Mesenteric fat pad (tissue), 1 donor: ENCODE measurements at regions not wholly inside any gene's neighbourhood (a gene's known extent, or its start where the extent isn't known, plus 50 kb on each side); places are given as distances from the start of the nearest gene placed in this dataset.

Experiments used
- DNase-seq: peaks from one replicate; pipeline ENCODE4 v3.0.0-alpha.2; 2020; ENCODE audit warnings: low spot score
- donor health status: DM: yes; HTN: yes; CAD: no.

DNA sequence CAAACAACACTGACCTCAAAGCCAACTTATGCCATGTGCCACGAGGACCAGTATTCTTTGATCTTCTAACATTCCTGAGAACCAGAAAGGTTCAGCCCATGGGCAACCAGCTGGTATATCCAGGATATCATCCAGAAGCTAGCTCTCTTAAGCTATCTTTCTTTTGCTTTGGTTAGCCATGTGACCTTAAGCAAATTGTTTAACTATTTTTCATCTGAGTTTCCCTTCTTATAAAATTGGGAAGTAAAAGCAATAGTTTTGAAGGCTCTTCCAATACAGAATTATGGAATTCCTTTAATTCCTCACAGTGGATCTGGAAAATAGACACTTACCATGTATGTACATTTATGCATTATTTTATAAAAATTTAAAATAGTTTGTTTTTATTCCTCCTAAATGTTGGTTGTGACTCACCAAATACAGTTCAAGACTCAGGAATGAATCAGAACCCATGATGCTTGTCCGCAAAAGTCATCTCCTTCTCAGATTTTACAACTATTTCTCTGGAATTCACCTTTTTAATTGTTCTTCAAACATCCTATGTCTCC, 435.7 kb downstream of the ZEB2 start:
- no peak for DNase-seq

DNA sequence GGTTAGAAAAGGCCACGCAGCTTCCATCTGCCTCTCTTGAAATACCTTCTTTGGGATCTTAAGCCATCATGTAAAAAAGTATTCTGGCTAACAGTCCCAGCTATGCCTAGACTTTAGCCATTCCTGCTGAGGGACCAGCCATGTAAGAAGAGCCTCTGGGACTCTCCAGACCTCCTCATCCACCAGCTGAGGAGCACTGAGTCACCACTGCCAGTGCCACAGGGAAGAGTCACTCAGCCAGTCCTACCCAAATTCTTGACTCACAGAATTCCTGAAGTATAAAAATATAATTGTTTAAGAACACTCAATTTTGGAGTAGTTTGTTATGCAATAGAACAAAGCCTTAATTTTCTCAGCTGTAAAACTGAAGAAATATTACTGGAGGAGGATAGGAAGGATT, 436.7 kb downstream of the ZEB2 start:
- DNase-seq, result no peak

DNA sequence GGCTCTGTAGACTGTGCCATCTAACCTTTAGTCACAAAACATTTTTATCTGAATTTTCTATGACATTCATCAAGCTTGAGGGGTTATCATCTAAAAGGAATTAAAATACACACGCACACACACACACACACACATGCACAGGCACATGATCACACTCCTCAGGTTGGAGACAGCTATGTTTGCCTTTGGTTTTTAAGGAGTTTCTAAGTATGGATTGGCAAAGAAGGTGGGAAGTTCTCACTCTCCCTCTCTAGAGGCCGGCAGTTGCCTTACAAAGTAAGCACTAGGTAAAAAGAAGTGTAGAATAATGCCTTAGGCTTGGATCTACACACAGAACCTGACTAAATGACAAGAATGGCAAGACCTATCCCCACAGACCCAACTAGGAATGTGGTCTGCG, 437.1 kb downstream of the ZEB2 start:
- no peak for DNase-seq

DNA sequence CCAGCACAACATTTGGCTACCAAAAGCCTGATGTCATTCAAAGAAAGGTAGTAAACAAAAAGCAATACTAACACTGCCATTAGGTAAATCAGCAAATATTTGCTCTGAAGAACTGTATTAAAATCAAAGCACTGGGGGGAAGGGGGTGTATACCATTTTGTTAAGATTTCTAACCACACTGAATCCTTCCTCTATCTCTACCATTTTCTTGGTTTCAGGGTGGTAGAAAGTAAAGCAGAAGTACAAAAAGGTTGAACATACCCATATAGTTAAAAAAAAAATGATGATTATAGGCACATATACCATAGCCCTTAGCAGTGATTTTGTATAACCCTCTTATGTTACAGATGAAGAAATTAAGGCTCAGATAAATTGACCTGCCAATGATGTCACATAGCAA, 437.6 kb downstream of the ZEB2 start:
- DNase-seq, result no peak

DNA sequence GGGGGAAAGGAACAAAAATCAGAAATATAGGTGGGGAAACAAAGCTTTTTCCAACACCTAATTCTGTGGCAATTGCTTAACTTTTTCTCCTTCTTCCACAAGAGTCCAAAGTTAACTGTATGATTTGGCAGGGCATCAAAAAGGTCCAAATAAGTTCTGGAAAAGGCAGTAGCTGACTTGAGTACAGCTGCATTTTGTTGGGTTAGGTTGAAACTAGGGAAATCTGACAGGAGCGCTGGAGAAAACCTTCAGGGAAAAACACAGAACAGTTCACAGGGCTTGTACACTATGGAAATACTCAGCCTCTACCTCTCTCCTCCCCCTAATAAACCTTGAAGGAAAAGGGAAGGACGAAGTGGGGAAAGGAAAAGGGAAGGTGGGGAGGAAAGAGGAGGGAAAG, 438.6 kb downstream of the ZEB2 start:
- no peak for DNase-seq

DNA sequence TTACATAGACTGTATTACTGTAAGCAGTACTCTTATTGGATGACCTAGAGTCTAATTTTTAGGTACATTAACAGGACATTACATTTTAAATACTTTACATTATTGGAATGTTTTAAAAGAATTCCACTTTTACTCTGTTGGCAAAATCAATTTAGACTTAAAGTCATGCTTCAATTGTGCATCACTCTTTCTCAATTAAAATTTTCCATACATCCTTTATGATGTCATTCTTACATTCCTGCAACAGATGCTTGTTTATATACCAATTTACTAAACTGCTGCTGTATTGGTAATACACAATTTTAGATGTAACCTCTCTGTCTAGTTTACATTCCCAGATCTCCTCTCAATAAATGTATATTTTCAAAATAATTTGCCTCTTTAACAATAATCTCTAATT, 440.1 kb downstream of the ZEB2 start:
- DNase-seq, result no peak

DNA sequence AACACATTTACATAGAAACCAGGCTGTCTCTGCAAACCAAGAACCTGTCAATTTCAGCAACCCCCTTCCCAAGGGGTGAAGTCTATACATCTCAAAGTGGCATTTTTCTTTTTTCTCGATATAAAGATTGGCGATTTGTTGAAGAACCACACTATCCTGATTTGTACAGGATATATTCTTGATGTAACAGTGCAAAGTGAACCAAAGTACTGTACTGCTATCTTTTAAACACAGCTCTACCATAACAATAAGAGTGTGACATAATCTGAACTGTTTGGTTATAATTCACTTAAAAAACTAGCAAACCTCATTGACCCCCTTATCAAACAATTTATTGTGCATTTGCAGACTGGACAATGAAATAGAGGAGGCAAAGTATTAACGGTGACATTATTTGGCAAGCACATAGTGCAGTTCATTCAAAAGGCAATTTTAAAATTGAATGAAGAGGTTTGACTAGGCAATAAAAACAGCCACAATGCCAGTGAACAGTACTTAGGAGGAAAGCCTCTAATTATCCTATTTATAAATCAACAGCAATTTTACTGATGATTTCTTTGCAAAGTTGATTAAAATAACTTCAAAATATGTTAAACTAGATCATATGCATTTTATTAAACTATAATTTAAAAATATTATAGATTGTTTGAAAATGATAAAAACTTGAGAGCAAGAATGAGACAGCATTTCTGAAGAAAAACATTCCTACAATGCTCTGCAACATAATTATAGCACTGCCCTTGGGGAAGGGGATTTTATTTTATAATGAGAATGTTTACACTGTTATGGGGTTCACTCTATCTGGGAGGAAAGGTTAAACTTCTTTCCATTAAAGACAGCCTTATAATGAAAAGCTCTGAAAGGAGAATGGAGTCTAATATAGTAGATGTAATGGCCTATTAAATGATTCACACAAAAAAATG, 440.9 kb downstream of the ZEB2 start:
- DNase-seq, result no peak

DNA sequence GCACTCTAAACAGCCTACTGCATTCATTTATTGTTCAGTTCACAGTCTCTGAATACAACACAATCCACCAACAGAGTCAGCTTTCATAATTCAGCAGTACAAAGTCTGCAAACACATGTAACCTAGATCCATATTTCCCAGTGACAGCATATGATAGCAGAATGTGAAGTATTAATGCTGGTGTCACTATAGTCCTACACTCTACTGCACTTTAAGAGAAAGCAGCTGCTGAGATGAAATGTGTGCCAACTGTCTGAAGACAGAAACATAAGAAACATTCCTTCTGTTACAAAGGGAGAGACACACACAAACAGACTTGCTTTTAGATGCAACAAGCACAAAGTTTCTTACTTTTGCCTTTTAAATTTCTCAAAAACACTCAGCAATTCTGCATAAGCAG, 441.8 kb downstream of the ZEB2 start:
- no peak for DNase-seq

DNA sequence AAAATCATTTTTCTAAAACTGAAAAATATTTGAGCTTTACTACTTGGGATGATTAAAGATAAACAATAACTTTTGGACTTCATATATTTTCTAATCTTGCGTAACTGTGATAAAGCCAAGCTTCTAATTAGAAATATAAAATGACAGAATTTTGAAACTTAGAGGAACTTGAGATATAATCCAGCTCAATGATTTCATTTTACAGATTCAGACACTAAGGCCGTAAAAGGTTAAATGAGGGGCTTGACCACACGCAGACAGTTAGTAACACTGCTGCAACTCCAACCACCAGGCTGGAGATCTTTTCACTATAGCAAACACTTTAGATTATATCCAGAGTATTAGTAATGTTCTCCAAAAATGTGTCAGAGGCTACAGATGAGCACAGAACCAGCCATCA, 445.5 kb downstream of the ZEB2 start:
- DNase-seq, result no peak

DNA sequence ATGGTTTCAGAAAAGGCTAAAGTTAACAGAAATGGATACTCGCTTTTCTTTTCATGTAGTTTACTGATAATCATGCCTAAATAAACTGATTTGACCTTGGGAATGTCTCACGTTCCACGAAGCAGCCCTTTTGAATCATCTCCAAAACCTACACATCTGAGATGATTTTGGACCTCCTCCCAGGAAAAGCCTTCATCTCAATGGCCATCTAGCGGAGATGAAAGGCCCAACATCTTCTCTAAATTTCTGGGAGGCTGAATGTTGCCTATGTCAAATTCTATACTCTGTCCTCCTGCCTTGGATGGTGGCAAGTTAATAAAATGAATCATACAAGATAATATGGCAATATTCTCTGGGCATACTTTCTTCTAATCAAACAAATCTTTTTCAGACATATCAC, 448.5 kb downstream of the ZEB2 start:
- no peak for DNase-seq

DNA sequence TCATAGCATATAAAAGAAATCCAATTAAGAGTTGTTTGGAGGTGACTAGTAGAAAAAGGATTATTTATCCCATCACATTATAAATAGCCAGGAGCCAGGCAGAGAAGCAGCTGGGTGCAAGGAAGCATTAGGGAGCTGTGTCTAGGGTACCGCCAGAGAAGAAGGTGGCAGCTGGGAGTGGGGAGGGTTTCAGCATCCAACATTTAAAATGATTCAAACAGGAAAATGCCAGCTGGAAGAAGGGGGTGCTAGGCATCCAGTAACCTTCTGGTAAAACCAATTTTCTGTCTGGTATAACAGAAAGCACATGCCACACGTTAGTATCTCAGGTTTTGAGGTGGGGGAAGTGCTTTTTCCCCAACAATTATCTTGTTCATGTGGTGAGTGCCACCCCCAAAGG, 452.4 kb downstream of the ZEB2 start:
- DNase-seq, result no peak

DNA sequence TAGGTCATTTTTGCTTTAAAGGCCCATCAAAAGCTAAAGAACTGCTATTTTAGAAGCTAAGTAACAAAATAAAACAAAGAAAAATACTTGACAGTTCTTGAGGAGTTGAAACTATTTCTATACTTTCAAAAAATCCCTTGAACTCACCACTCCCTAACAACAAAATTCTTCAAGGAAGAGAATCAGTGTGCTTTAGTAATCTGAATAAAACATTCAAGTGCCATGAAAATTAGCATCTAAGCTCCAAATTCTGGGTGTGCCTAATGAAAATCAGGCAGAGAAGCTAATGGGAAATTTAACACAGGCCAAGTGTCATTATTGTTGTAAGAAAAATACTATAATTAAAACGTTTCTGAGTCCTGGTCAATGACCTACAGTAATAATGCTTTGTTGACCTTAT, 456.3 kb downstream of the ZEB2 start:
- no peak for DNase-seq

DNA sequence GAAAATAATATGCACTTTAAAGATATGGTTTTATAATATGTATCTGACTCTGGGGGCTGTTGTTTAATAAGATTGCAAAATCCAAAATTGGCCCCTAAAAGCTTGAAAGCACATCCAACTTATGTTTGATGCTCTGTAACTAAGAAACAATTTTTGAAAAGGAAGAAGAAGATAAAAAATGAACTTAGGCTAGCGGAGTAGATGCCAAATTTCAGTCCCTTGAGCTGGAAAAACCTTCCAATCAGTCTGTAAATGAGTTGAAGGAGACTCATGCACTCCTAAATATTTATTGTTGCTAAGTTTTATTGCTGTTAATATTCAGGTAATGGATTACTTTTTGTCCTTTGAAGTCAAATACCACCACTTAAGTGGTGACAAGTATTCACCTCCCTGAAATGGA, 465.0 kb downstream of the ZEB2 start:
- DNase-seq, result no peak

DNA sequence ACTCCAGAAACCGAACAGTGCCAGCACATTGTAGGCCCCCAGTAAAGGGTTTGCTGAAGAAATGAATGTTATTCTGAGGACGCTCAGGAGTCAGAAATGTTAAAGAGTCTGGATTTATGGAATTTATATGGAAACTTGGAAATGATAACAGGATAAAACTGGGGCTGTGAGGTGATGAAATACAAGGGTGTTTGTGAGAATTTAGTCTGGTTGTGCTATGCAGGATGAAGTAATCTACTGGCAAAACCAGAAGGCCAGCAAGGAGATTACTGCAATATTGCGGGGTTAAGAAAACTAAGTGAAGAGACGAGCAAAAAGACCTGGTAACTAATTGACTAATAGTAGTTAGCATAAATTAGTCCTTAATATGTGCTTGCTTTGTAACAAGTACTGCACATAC, 467.8 kb downstream of the ZEB2 start:
- no peak for DNase-seq

DNA sequence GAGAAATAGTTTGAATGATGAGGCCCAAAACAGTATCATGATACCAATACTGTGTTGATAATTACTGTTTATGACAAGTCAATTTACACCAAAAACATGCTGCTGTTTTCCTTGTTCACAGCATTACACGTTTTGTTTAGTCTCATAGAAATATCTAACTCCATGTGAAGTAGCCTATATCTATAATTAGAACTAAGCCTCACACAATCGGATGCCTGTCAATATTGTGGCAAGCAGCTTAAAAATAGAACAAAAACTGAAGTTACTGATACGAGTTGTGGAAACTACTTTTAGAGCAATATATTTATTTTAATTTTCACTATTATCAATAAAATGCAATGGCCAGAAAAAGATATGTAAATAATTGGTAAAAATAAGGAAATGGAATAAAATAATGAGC, 470.8 kb downstream of the ZEB2 start:
- no peak for DNase-seq

DNA sequence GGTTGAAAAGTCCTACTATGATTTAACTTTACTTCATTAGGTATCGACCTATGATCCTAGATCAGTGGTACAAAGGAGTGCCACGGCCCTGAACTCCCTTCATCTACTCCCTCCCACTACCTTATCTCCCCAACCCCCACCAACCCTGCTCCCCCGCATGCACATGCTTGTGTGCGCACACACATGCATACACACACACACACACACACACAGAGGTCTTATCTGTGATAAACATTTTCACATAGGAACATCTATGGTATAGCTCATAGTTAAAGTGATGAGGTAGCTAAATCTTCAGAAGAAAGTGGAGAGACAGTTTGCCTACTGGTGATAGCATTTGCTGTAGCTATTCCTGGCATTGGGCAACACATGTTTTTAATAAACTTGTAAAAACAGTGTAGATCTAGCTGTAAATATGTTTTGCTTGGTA, 471.3 kb downstream of the ZEB2 start:
- DNase-seq, result no peak

DNA sequence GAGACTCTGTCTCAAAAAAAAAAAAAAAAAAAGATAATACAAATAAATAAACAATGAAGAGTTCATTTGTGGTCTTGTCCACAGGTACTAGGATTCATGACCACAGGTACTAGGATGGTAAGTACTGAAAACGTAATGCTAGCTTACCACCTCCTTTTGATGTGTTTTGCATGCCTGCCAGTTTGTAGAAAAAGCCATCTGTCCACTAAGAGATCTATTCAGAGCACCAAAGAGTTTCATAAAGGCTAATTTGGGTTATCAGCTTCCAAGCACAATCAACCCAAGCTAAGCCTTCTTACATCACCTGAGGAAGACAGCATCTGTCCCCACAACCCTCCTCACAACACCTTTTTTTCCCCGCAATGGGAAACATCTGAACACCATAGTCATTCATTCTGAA, 477.2 kb downstream of the ZEB2 start:
- no peak for DNase-seq

DNA sequence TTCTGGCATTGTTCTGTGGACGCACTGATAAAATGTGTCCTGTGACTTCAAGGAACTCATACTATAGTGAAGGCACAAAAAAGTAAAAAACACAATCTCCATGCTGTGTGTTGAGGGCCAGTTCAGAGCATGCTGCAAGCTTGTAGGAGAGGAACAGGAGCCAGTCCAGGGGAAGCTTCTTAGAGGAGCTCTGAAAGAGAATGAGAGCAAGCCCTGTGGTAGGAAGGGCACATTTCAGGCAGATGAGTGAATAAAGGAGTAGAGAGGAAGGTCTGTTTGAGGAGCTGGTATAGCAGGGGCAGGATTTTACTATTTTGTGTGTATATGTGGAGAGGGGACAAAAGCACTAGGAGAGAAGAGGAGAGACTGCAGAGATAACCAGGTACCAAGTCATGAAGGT, 478.3 kb downstream of the ZEB2 start:
- DNase-seq, result no peak

DNA sequence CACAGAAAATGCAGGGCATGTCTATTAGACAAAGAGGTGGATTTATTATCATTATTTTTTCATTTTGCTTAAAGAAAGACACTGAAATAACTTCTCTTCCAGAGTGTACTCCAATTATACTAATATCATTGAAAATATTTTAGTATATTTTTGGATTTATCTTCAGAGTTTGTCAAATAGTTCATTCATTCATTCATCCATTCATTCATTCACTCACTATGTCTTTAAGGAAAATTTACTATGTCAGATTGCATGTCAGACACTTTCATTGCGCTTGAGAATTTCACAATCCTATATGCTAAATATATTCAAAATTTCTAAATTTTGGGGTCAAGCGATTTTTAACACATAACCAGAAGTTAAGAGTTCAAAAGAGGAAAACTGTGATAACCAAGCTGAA, 479.1 kb downstream of the ZEB2 start:
- no peak for DNase-seq

DNA sequence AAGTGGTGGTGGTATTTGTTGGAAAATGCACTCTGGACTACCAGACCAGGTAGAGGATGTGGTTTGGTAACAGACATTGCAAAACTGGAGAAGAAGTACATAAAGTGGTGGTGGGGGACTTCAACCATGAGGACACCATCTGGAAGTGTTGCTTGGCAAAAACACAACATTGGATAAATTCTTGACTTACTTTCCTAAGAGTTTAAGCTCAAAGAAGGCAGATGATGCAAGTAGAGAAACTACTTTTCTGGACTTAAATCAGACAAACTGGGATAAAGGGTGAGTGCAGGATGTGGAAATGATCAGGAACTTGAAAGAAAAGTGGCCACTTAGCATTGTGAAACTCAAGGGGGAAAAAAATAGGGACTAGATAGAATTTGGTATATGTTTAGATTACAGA, 487.4 kb downstream of the ZEB2 start:
- no peak for DNase-seq

DNA sequence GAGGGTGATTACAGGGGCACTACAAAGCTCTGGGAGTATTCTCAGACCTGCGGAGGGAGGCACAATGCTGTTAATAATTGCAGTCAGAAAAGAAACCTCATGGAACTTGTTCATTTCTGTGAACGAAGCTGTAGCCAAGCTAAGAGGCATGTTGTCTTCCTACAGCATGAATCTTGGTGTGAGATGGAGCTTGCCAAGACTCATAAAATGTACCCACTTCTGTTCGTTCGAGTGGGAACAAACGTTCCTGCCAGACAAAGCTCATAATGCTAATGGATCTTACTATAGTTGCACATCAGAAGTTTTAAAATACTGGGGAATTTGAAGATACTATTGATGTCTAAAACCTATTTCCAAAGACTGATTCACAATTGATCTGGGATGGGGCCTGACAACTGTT, 489.1 kb downstream of the ZEB2 start:
- DNase-seq, result no peak

DNA sequence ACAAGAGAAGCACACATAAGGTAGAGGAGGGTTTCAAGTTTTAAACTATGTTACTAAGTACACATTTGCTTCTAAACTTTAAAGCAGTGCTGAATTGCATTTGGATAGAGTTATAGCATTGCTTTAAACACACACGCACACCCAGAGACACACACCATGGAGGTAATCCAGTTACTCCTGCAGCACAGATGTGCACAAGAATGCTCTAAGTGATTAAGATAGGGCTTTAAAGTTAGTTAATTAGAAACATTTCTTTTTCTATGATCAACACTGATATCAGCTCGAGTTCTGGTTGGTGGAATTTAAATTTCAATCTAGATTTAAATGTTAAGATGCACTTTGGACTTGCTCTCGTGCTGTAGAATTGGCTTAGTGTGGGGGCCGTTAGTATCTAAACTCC, 492.3 kb downstream of the ZEB2 start:
- DNase-seq, result no peak

DNA sequence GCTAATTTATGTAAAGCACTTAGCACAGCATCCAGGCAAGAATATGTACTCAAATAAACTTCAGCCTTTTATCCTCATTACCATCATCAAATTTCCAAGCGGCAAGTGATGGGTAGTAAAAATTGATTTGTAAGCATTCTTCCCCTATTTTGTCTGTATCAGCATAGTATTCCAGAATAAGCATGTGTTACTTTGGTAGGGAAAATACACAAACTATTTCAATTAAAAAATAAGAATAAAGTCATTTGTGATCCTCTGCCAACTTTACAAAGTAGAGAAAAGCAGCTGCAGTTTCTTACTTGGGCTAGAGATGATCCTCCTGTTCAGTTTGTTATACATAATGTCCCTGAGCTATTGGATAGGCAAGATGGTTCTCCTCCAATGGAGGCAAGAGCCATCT, 493.2 kb downstream of the ZEB2 start:
- no peak for DNase-seq
